Type B pancreatic cell (in vitro differentiated cells): ENCODE measurements at regions not wholly inside any gene's neighbourhood (a gene's known extent, or its start where the extent isn't known, plus 50 kb on each side); places are given as distances from the start of the nearest gene placed in this dataset.

Experiments
- DNase-seq: peaks from one replicate; pipeline ENCODE4 v3.0.0; 2021; ENCODE audit warnings: mixed read lengths; ENCODE audit not compliant: unreplicated experiment; ENCODE audit errors: extremely low spot score
- H3K27ac Mint-ChIP-seq: 2 replicates; pipeline ENCODE4 v1.8.0; 2021; ENCODE audit warnings: mild to moderate bottlenecking, mixed read lengths
- H3K27me3 Mint-ChIP-seq: 2 replicates; pipeline ENCODE4 v1.8.0; 2021; ENCODE audit warnings: mixed read lengths
- H3K36me3 Mint-ChIP-seq: 2 replicates; pipeline ENCODE4 v1.8.0; 2021; ENCODE audit warnings: mixed read lengths
- H3K4me1 Mint-ChIP-seq: one replicate; pipeline ENCODE4 v1.8.0; 2021; ENCODE audit warnings: mixed read lengths; ENCODE audit not compliant: unreplicated experiment
- H3K4me3 Mint-ChIP-seq: 2 replicates; pipeline ENCODE4 v1.8.0; 2021; ENCODE audit warnings: mild to moderate bottlenecking, mixed read lengths
- H3K9me3 Mint-ChIP-seq: 2 replicates; pipeline ENCODE4 v1.8.0; 2021; ENCODE audit warnings: mixed read lengths
- TF ChIP-seq, protein P1 (sequence below): fragments of 200-600 bp; sonication (generic); conservative IDR thresholded peaks from 2 replicates; pipeline ENCODE4 v1.5.0; 2021; ENCODE audit warnings: antibody characterized with exemption, mild to moderate bottlenecking

DNA sequence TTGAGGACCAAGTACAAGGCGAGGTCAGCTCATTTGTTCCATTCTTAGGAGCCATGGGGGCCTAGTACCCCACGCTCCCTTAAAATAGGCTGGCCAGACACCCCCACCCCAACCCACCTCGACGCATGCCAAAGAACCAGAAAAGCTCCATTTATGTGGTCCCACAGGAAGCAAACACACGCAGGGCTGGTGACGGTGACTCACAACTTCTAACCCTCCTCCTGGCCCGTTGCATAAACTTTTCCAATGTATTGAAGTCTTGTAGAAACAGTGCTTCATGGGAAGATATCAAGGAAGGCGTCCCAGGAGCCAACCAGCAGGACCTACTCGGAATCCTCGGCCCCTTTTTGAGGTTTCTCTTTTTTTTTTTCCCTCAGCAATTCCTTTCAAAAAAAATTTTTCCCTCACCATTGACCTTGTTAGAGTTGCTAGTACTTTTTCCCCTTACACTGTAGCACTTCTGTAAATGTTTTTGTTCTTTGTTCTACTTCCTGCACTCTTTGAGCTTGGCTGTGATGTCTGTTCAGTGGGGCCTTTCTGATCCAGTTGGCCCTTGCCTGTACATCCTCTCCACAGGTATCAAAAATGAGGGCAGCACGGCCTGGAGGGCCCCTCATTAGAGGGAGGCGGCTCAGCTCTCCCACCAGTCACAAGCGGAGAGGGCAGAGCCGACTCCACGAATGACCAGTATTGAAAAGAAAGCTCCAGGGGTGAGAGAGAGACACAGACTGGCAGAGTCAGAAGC lies 208.3 kb downstream of the RGS9 start:
- TF ChIP-seq, protein P1, sequence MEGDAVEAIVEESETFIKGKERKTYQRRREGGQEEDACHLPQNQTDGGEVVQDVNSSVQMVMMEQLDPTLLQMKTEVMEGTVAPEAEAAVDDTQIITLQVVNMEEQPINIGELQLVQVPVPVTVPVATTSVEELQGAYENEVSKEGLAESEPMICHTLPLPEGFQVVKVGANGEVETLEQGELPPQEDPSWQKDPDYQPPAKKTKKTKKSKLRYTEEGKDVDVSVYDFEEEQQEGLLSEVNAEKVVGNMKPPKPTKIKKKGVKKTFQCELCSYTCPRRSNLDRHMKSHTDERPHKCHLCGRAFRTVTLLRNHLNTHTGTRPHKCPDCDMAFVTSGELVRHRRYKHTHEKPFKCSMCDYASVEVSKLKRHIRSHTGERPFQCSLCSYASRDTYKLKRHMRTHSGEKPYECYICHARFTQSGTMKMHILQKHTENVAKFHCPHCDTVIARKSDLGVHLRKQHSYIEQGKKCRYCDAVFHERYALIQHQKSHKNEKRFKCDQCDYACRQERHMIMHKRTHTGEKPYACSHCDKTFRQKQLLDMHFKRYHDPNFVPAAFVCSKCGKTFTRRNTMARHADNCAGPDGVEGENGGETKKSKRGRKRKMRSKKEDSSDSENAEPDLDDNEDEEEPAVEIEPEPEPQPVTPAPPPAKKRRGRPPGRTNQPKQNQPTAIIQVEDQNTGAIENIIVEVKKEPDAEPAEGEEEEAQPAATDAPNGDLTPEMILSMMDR: no peak
- Mint-ChIP-seq H3K27ac (no peak overlapping the region), H3K9me3 (peaks cover 5% of the 10 kb centered on the region), H3K27me3 (no peaks in the 10 kb centered on the region), H3K4me3 (no peak overlapping the region), H3K4me1 (peaks cover 8% of the 10 kb centered on the region), H3K36me3 (no peaks in the 10 kb centered on the region)
- DNase-seq: no peak

DNA sequence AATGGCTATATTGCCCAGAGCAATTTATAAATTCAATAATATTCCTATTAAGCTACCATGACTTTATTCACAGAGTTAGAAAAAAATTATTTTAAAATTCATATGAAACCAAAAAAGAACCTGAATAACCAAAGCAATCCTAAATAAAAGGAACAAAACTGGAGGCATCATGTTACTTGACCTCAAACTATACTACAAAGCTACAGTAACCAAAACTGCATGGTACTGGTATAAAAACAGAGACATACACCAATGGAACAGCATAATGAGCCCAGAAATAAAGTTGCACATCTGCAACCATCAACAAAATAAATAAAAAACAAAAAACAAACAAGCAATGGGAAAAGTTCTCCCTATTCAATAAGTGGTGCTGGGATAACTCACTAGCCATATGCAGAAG lies 203.2 kb downstream of the RGS9 start:
- Mint-ChIP-seq H3K4me3 (no peak overlapping the region), H3K4me1 (peaks cover 3% of the 10 kb centered on the region), H3K9me3 (peaks cover 11% of the 10 kb centered on the region), H3K36me3 (no peaks in the 10 kb centered on the region), H3K27ac (no peak overlapping the region), H3K27me3 (peaks cover 2% of the 10 kb centered on the region)
- TF ChIP-seq, protein P1: no peak
- DNase-seq: no peak

DNA sequence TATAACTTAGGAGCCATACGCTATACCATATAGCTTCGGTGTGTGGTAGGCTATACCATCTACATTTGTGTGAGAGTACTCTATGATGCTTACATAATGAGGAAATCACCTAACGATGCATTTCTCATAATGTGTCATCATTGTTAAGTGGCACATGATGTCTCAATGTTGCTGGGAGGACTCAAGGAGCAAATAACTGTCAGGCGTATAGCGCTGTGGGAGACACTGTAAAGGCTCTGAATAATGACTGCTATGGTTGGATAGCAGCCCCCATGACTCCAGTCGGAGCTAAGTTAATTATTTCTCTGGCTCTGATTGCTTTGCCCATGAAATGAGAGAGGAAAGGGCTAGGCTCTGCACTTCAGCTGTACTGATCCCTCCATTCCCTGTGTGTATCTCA lies 197.2 kb downstream of the RGS9 start:
- H3K4me3 Mint-ChIP-seq: no peak overlapping the region
- H3K27ac Mint-ChIP-seq: no peak overlapping the region
- TF ChIP-seq, protein P1: no peak
- H3K4me1 Mint-ChIP-seq: no peaks in the 10 kb centered on the region
- H3K36me3 Mint-ChIP-seq: no peaks in the 10 kb centered on the region
- peaks cover 2% of the 10 kb centered on the region for H3K27me3 Mint-ChIP-seq
- no peak for DNase-seq
- H3K9me3 Mint-ChIP-seq: peaks cover 5% of the 10 kb centered on the region

DNA sequence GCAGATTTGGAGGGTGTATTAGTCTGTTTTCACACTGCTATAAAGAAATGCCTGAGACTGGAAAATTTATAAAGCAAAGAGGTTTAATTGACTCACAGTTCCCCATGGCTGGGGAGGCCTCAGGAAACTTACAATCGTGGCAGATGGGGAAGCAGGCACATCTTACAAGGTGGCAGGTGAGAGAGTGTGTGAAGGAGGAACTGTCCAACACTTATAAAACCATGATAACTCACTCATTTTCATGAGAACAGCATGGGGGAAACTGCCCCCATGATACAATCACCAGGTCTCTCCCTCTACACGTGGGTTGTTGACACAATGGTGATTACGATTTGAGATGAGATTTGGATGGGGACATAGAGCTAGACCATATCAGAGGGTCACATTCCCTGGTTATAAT lies 195.6 kb downstream of the RGS9 start:
- Mint-ChIP-seq H3K27me3 (no peaks in the 10 kb centered on the region), H3K36me3 (no peaks in the 10 kb centered on the region), H3K4me1 (no peaks in the 10 kb centered on the region), H3K9me3 (no peaks in the 10 kb centered on the region), H3K27ac (no peak overlapping the region), H3K4me3 (no peak overlapping the region)
- TF ChIP-seq, protein P1: no peak
- DNase-seq: no peak

DNA sequence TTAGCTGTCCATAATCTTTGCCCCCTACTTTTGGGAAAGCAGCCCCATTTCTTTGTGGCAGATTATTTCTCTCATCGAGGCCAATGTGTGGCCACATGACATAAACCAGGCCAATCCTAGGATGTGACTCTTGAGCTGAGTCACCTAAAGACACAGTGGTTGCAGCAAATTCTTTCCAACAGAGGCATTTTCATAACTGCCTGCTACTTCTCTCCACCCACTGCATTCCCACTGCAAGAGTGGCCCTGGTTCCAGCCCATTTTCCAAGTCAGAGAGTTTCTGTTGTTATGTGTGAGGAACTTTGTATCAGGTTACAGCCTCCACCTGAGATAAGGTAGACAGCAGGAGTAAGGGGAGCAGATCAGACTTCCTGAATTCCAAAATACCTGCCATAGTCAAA lies 195.2 kb downstream of the RGS9 start:
- H3K27ac Mint-ChIP-seq: no peak overlapping the region
- TF ChIP-seq, protein P1: no peak
- no peaks in the 10 kb centered on the region for H3K9me3 Mint-ChIP-seq
- no peaks in the 10 kb centered on the region for H3K36me3 Mint-ChIP-seq
- DNase-seq: no peak
- H3K4me3 Mint-ChIP-seq: no peak overlapping the region
- H3K27me3 Mint-ChIP-seq: no peaks in the 10 kb centered on the region
- H3K4me1 Mint-ChIP-seq: no peaks in the 10 kb centered on the region
